ENCODE measurements at regions not wholly inside any gene's neighbourhood (a gene's known extent, or its start where the extent isn't known, plus 50 kb on each side); places are given as distances from the start of the nearest gene placed in this dataset.
"Not testable (repeated sequence)": the region's sequence is repeated elsewhere in the genome, so short reads cannot be mapped to it uniquely, and the experiment has no call there.

DNA sequence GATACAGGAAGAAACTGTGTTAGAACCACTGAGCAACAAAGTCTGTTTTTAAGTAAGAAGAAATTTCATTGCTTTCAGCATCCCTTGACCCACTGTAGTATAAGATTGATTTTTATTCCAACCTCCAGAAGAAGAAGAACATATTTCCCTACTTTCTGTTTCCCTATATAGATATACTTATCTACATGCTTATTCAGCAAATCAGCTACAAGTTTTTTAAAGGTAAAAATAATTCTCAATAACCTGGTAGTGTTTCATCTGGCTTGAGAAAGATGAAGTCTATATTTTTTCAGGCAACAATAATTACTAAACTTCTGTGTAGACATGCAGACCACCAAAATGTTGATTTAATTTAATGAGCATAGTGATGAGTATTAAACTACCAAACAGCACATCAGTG, 201.0 kb downstream of the OSTF1 start:
- DNase-seq = no peak

DNA sequence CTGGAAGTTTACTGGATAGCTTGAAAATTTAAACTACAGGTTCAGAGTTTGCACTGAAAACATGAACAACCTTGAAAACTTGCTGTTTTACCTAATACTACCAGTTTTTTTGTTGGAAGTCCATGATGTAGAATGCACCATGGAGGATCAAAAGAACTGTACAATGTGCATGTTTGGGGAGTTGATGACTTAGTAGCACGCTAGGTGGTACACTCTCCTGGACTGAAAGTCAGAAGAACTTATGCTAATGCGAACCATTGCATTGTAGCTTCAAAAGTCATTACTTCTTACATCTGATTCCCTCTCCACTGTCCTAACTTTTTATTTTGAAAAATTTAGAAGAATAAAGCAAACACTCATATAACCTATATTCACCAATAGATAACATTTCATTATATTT, 211.0 kb downstream of the OSTF1 start:
- DNase-seq = no peak

DNA sequence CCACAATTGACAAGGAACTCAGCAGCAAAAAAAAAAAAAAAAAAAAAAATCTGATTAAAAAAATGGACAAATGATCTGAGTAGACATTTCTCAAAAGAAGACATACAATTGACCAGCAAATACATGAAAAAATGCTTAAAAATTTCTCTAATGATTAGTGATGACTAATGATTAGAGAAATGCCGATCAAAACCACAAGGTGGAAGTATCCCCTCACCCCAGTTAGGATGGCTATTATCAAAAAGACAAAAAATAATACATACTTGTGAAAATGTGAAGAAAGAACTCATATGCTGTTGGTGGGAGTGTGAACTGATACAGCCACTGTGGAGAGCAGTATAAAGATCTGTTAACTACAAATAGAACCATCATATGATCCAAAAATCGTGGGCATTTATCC, 245.3 kb downstream of the OSTF1 start:
- no peak for DNase-seq

DNA sequence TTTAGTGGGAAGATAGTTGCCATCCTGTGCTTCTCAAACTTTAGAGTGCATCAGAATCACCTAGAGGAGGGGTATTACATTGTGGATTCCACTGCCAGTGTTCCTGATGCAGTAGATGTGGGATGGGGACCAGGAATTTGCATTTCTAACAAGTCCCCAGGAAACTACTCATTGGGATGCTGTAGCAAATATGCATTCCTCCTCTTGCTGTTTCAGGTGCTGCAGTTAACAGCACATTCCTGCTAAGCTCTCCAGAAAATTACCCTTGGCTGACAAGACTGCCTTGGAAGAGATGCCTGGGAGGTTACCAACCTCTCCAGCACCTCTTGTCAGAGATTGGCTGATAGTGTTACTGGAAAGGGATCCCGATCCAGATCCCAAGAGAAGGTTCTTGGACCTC, 270.5 kb downstream of the OSTF1 start:
- DNase-seq = no peak

DNA sequence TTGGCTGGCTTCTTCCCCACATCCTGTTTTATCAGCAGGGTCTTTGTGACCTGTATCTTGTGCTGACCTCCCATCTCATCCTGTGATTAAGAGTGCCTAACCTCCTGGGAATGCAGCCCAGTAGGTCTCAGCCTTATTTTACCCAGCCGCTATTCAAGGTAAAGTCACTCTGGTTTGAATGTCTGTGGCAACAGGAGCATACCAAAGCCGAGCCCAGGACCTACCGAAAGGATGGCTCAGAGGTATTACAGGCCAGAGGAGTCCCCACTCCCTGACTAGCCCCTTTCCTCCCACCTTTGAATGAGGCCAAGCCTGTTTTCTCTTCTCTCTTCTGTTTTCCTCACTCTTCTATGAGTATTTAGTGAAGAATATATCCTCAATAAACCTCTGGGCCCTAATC, 271.3 kb downstream of the OSTF1 start:
- DNase-seq = no peak

DNA sequence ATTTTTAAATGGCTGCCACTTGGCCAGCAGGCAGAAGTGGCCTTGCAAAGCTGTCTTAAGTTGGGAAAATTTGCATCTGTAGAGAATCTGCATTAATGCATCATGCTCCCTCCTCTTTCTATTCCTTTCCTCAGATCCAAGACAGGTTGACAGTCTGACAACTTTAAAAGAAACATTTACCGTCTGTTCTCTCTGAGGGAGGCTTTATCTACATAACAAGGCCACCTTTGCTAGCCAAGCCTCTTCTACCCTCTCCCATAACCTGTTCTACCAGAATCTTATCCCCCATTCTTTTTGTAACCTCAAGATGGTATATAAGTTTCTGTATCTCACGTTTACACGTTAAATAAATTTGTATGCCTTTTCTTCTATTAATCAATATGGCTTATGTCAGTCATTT, 271.9 kb downstream of the OSTF1 start:
- no peak for DNase-seq

DNA sequence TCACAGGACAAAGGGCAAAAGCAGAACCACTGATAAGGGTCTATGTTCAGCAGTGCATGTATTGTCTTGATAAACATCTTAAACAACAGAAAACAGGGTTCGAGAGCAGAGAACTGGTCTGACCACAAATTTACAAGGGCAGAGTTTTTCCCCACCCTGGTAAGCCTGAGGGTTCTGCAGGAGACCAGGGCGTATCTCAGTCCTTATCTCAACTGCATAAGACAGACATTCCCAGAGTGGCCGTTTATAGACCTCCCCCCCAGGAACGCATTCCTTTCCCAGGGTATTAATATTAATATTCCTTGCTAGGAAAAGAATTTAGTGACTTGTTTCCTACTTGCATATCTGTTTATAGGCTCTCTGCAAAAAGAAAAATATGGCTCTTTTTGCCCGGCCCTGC, 274.1 kb downstream of the OSTF1 start:
- DNase-seq = not testable (repeated sequence)

DNA sequence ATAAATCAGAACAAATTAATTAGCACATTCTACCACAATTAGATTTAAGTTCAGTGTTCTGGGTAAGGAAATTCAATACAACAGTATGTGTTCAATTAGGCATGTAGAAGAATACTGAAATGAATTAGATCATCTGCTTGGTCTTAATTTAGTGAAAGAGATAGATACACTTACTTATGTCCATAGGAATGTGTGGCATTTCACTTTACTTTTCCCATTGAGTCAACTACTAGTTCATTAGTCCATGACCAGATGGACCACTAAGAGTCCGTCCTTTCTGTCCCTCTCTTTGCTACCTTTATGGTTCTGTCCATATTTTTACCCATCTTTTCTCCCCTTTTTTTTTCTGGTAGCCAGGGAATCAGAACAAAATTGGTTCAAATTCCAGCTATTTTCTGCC, 276.9 kb downstream of the OSTF1 start:
- no peak for DNase-seq

DNA sequence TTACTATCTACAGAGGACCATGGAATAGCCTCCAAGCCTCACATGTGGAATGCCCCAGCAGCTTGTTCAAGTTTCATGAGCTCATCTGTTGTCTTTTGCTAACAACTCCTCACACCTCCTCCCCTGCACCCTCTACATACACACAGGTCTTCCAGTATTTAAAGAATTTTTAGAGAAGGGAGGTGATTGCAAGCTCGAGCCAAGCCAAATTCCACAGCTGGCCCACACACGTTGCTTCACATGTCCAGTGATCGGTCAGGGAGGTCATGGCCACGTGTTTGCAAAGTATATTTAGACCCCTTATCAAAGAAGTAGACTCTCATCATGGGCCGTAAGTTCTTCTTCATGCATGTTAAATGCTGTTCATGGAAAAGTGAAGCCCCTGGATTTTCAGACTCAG, 281.7 kb downstream of the OSTF1 start:
- no peak for DNase-seq

DNA sequence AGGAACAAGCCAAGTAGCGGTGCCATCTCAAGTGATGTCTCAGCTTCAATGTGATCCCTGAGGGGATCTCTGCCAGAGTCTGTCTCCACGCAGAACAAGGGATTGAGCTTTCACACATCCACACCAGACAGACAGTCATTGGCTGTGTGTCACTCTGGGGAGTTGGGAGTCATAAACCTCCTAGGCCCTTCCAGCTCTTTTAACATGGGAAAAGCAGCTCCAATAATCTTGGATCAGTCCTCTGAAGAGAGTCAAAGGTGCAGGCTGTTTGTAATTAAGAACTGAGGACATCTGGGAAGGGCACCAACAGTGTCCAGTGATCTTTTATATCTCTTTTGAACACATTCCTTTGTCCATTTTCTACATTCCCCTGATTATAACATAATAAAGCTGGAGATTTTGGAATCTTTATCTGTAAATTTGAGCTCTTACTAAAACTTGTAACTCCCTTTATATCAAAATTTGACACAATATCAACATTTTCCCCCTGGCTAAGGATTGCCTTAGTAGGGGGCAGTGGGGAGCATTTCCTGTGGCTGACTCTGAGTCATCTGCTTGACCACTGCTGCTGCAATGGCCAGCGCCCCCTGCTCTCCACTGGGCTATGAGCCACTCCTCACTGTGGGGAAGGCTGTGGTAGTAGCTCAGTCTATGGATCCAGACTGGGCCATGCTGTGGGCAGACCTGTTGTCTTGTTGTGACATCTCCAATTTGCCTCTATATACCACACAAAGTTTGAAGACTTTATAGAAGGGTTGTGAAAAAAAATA, 284.4 kb downstream of the OSTF1 start:
- no peak for DNase-seq

DNA sequence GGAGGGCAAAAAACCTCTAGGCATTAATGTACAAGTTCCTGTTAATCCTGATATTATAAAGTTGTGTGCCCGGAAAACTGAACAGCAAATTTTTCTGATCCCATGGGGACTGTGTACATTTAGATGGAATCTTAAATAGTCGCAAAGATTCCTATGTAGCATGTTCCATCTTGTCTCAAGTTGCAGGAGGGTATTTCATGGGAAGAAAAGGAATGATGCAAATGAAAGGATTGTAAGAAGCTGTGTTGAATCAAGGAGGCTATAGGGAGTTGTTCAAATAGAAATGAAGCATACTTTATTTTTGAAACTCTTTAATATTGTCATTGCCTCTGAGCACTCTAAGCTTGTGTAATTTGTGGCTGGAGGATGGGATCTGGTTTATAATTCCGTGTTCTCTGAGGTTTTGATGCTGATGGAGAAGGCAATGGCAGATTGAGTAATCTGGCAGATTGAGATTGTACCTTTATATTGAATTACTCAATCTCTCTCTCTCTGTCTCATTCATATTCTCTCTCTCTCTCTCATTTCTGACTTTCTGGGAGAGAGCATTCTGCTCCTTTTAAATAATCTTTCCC, 288.5 kb downstream of the OSTF1 start:
- no peak for DNase-seq

DNA sequence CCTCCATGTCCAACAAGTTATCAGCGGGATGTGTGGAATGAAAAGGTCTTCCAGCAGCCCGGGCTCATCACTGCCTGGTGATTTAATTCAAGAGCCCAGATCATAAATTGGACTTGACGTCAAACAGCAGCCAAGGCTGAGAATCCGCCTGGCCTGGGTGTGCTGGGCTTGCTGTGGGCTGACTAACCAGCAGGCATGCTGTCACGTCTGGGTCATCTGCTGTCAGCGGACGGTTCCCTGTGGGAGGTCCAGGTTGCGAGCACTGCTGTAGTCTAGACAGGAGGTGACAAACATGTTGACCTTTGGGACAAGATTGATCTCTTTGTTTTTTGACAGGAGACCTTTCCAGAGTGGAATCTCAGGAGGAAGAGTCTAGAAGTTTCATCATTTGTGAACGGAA, 289.7 kb downstream of the OSTF1 start:
- no peak for DNase-seq

DNA sequence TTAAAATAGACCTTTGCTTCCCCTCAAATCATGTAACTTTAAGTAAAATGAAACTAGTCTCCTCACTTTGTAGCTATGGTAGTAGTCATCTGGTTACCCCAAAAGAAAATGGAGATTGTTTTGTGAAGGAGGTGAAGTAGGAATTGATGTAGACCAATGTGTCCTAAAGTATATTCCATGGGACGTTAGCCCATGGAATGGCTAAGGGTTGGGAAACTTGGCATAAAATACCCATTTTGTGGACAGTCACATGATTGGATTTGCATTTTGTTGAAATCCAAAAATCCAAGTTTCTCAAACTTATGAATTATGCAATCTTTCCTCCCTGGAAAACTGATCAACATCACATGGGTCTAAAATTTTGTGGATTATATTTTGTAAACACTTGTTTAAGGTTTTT, 290.6 kb downstream of the OSTF1 start:
- no peak for DNase-seq

DNA sequence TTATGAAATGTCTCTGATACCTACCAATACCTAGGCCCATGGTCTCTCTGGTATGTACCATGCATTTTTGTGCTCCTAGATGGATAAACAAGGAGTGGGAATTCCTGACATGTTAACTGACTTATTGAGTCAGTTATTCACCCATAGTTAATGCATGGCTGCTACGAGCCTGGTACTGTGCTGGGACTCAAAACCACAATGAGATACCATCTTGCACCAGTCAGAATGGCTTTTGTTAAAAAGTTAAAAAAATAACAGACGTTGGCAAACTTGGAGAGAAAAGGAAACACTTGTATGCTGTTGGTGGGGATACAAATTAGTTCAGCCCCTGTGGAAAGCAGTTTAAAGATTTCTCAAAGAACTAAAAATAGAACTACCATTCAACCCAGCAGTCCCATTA, 293.8 kb downstream of the OSTF1 start:
- DNase-seq = no peak

DNA sequence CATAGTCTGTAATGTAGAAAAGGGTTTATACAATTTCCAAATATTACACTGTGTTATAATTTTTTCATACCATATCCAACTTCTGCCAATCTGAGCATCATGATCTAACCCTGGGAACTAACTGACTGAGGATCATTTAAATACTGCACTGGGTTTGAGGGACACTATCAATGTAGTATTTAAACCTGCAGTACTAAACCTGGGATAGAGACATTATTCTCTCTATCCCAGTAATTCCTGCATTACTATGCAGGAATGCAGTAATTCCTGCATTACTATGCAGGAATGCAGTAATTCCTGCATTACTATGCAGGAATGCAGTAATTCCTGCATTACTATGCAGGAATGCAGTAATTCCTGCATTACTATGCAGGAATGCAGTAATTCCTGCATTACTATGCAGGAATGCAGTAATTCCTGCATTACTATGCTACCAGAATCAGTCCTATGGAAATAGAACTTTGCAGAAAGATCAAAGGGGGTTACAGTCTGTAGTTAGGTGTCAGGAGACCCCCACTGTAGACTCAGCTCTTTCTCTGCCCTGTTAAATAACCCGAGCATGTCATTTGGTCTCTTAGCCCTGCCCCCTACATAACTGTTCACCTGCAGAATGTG, 295.2 kb downstream of the OSTF1 start:
- not testable (repeated sequence) for DNase-seq

DNA sequence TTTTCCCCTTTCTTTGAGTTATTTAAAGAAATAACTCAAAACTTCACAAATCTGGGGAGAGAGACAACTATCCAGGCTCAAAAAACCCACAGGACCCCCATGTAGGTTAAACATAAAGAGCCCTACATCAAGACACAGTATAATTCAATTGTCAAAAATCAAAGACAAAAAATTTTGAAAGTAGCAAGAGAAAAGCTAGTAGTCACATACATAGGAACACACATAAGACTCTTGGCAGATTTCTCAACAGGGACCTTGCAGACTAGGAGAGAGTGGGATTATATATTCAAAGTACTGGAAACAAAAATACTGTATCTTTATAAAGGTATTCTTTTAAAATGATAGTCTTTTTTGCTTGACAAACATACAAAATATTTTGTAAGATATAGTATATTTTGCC, 296.9 kb downstream of the OSTF1 start:
- no peak for DNase-seq

DNA sequence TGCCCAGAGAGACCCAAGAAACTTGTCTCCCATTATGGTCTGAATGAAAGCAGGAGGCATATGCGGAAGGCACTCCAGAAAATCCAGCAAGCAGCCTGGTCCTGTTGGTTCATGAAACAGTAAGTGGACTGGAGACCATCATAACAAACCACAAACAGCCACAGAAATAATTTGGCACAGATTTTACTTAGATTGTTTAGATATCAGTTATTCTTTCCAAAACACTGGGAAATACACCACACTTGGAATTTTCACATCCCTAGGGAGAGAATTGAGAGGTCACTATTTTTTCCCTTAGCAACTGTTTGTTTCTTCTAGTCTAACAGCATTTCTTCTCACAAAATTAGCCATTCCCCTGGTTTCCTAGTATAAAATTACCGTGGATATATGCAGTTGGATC, 300.8 kb downstream of the OSTF1 start:
- DNase-seq = no peak

DNA sequence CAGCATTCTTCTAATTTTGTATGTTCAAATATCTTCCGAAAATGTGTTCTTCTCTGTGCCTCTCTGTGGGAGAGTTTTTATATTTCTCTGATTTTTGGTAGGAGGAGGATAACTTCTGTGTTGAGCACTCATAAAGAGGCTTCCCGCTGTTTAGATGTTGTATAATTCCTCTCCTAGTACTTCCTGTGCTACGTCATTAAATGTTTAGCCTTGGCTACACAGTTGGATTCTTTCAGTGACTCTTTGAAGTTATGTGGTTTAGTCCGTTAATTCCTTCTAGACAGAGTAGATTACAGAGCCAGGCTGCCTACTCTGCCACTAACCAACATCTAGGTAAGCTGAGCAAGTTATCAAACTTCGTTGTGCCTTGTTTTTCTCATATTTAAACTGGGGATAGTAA, 302.6 kb downstream of the OSTF1 start:
- no peak for DNase-seq

DNA sequence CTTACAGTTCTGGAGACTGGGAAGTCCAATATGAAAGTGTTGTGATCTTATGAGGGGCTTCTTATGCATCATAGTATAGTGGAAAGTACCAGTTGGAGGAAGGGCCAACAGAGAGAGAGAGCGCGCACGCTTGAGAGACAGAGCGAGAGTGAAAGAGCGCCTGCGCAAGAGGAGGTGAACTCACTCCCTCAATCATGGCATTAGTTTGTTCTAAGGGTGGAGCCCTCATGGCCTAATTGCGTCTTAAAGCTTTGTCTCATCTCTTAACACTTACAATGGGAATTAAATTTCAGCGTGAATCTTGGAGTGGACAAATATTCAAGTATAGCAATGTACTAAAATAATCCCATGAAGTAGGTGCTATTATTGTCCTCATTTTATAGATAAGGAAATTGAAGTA, 303.2 kb downstream of the OSTF1 start:
- no peak for DNase-seq

DNA sequence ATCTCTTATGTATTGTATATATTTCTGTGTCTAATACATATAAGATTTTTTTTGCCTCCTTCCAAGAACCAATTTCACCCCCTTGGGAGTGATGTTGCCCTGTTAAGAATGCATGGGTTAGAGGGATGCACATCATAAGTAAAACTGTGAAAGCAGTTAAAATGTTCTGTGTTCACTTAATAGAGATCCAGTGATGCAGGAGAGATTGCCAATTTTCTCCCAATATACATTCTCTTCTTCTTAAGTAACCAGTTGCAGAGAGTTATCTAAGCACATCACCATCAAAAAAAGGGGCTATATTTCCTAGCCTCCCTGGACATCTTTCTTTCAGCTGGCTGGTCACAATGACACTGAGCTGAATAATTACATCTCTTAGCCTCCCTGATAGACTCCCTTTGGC, 307.0 kb downstream of the OSTF1 start:
- DNase-seq = no peak

DNA sequence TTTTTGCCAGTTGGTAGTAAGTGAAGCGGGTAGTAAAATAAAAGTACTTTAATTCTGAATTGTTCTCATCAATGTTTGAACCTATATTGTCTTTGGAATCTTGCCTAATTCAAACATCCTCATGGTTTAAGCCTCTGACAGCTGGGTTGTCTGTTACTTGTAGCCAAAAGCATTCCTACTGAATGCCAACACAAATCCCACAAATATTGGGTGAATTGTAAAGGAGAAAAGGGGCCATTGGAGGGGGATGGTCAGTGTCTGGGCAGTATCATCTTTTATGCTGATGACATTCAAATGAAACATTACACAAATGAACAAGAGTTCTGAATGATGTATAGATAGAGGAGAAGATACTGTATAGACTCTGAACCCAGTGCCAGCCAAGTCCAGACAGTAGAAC, 309.5 kb downstream of the OSTF1 start:
- DNase-seq = no peak

DNA sequence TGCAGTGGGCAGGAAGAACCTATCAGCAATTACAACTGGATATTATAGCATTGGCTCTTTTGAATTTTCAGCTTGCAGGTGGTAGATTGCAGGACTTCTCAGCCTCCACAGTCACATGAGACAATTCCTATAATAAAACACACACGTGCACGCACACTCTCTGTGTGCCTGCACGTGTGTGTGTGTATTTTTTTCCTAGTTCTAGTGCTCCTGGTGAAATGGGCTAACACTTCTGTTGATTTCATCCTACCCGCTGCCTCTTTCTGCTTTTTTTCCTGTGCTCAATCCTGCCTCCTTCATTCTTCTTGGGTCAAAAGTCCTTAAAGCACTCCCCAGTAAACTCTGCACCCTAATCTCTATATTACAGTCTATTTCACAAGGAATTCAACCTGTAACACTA, 320.1 kb downstream of the OSTF1 start:
- DNase-seq = no peak

DNA sequence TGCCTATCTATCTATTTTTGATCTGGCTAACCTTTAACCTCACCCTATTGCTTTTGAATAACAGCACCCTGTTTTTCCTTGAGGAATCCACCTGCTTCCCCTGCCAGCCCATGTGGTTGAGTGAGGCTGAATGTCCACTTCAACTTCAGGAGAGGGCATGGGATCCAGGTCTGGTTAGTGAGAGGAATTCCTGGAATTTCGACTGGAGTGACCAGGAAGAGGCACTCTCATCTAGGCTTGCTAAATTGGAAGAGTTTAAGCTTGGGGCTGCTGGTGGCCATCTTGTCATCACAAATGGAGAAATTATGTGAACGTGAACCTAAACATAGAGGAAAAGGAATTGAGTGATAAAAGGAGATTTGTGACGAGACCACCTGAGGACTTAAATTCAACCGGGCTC, 322.1 kb downstream of the OSTF1 start:
- no peak for DNase-seq

DNA sequence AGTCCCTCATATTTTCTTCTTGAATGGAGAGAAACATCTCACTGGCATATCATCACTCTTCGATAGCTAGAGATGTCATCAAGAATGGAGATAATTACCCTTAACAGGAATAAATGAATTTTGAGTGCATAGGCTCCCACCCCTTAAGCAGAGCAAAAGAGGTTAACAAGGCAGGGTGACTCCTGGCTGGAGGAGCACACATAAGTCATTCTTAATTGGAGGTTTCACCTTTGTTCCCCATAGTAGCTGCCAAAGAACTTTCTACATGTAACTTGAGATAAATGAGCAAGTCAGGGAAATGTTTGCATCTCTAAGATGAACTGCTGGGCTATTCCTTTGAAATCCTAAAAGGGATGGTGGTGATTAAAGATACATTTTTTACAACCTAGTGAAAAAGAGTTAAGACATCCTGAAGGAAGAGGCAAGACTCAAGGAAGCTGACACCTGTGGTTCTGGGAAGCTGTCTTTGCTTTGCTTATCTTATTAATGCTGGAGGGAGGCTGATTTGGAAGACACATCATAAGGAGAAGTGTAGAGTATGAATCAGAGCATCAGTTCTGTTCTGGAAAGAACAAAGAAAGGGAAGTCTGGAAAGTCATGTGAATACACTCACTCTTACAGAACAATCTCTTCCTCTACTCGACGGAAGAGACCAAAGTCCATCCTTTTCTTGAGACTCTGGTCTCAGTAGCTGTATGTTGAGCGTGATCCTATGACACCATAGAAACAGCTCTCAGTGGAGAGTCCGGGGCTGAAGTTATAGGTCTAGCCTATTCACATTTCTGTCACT, 326.3 kb downstream of the OSTF1 start:
- no peak for DNase-seq

Data from CD4-positive, alpha-beta T cell treated with Interleukin-12 subunit alpha and Interleukin-12 subunit beta, for 1 hour (primary cell).